IMR-90 (cell line): ENCODE measurements at regions not wholly inside any gene's neighbourhood (a gene's known extent, or its start where the extent isn't known, plus 50 kb on each side); places are given as distances from the start of the nearest gene placed in this dataset.

ENCODE experiments used
- CTCF ChIP-seq: conservative IDR thresholded peaks from 2 replicates; pipeline ENCODE4 v1.5.1; 2012; ENCODE audit warnings: mild to moderate bottlenecking, low read depth, low read length, improper control_type of control experiment
- POLR2A ChIP-seq: IDR thresholded peaks from 2 replicates; pipeline ENCODE4 v1.6.1; 2012; ENCODE audit warnings: mild to moderate bottlenecking, low read depth, low read length
- SMC3 ChIP-seq: fragments of 150-350 bp; IDR thresholded peaks from 2 replicates; pipeline ENCODE4 v1.6.1; 2016; ENCODE audit warnings: low read depth, mild to moderate bottlenecking, antibody characterized with exemption, low read length, moderate library complexity

GRCh38 chr2:182616471-182617393 is 99.3 kb upstream of the DNAJC10 start:
- TF ChIP-seq SMC3 = no peak
- no peak for TF ChIP-seq CTCF
- TF ChIP-seq POLR2A = no peak
